ENCODE measurements at regions not wholly inside any gene's neighbourhood (a gene's known extent, or its start where the extent isn't known, plus 50 kb on each side); places are given as distances from the start of the nearest gene placed in this dataset.

DNA sequence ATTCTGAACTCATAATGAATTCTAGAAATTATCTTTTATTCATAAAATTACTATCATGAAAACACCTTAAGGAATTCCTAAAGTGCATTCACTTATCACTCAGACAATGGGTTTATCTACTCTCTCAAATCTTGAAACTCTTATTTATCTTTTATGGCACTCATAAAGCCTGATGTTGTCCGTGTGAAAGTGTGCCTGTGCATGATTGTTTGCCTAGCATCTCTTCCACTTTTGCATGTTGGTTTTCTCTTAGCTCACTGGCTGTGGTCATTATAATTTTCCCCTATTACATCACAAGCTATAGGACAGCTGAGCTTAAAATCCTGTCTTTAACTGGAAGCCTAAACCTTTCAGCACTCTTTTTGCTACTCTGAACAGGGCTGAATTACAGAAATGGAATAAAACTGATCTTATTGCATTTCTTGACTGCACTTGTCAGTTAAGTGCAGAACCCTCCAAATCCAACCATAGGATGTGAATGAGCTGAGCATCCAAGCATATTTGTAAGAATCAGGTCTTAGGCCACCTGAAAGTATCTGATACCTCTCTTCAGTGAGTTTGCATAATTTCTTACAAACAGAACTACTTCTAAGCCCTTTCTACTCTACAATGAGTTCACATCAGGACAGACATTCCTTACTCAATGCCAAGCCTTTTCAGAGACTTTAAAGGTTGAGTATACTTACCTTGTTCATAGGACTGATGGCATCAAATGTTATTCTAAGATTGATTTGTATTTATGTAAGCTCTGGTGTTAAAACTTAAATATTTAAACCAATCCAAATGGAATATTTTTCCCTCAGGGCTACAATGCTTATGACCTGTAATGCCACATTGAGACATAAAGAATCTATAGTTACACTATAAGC lies 221.2 kb upstream of the KITLG start:
- DNase-seq, result no peak

DNA sequence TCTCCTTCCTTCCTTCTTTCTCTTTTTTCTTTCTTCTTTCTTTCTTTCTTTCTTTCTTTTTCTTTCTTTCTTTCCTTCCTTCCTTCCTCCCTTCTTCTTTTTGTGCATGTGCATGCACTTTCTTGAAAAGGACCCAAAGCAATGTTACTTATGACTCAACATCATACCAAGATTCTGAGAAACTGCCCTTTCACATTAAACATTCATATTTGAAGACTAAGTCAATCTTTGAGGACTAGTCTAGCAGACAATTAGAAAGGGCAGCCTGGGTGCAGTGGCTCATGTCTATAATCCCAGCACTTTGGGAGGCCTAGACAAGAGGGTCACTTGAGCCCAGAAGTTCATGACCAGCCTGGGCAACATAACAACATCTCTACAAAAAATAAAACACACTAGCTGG lies 212.8 kb upstream of the KITLG start:
- no peak for DNase-seq

DNA sequence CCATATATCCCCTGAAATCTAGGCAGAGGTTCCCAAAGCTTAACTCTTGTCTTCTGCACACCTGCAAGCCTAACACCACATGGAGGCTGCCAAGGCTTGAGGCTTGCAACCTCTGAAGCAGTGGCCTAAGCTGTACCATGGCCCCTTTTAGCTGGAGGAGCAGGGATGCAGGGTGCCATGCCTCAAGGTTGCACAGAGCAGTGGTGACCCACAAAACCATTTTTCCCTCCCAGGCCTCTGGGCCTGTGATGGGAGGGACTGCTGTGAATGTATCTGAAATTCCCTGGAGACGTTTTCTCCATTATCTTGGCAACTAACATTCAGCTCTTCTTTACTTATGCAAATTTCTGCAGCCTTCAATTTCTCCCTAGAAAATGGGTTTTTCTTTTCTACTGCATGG lies 210.0 kb upstream of the KITLG start:
- DNase-seq, result no peak

DNA sequence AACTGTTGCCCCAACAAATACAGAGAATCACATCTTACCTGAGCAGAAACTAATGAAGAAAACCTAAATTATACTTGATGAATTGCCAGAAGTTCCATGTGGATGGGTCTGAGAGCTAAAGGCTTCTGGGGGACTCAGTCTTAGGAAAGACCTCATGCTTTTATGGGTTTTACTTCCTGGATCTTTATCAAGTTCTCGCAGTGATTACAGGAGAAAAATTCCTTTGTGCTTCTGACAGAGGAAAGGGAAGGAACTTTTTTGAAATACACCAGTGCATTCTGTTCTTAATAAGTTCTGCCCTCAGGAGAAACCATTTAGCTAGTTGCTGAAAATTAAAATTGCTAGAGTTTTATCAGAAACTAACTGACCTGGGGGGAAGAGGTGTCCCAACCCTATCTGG lies 203.9 kb upstream of the KITLG start:
- no peak for DNase-seq

DNA sequence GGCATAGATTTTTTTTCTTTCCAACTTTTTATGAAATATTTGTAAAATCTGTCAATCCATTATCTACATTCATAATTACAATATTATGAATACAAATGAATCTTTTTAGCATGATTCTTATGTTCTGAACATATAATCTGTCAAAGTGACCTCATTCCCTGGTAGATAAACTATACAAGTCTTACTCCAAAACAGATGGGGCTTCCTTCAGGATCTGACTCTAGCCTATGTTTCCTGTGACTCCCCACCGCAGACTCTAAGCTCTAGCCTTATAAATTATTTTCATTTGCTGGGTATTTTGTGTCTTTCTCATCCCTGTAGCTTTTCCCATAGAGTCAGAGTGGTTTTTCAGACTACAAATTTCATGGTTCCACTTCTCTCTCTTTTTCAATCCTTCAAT lies 202.1 kb upstream of the KITLG start:
- no peak for DNase-seq

DNA sequence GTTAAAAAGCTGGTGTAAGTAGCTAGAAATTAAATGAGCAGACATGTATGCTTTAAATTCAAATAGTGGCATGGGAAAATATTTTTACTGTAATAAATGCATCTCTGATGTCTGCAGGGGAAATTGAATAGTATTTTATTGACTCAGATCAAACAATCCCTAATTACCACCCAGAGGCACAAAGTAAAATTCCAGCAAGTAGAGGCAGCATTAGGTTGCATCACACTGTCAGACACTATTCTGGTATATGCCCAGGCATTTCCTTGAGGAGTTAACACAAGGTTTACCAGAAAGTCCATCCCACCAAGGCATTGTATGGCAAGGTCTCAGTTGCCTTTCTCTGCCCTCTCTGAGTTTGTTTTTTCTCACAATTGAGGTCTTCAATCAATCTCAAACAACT lies 201.6 kb upstream of the KITLG start:
- no peak for DNase-seq

DNA sequence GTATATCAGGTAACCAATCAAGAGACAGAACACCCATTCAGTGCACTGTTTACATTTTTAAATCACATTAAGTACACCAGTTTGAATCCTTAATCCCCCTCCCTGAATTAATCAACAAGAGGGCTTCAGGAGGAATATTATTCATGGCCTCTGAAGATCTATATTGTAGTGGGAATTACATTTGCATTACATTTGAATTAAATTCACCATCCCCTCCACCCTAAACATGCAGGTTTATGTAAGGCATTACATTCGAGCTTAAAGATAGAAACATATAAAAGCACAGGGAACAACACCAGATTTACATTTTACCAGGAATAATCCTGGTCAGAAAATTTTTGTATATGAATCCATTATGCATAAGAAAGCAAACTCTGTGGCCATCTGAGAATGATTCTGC lies 197.8 kb upstream of the KITLG start:
- DNase-seq, result no peak

DNA sequence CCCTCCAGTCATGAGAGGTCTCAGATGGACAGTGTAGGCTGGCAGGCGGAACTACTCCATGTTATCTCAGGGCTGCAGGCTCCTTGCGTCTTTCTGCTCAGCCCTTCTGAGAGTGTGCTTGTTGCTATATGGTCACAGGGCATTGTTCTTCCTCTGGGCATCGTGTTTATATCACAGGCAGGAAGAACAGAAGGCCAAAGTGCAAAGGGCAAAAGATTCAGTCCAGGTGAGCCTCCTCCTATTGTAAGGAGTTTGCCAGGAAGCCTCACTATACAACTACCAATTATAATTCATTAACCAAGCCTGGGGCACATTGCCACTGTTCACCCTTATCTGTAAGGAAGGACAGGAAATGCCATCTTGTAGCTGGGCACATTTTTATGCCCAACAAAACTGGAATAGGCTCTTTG lies 195.5 kb upstream of the KITLG start:
- DNase-seq, result no peak

DNA sequence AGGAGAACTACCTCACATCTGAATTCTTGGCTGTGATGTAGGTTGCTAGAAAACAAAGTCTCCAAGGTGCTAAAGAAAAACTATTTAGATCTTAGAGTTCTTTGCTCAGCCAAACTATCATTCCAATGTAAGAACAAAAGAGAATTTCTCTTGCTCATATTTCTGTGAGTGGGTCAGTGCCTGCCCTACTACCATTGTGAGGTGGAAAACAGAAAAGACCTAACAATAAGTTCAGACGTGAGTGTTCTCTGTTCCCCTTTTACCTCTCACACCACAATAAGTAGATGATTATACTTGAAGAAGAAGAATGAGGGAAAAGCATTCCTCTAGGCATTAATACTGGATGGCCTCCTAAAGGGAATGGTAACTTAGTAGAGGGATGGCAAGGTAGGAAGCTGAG lies 187.4 kb upstream of the KITLG start:
- no peak for DNase-seq

DNA sequence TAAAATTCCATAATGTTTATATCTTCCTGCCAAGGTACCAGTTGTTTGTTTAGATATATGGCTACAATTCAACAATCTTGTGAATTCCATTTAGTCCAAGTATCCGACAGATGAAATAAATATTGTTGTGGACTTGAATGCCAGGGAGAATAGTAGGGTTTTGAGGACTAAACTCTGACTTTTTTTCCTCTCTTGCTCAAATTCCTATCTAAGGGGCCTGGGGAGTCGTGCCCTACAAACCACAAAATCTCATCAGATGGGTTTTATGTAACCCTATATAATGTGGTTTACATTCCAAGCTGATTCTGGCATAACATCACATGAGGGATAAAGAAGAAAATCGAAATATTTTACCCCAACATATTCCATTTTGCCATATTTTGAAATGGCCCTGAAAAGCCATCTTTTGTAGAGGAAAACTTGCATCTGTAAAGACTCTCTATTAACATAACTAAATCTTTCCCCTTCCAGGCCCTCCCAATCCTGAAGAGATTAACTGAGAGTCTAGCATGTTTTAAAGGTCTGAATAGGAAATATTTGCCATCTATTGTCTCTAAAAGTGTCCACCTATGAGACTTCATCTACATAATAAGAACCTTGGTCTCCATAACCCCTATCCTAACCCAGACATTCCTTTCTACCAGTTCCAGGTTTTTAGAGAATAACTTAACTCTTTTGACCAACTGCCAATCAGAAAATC lies 184.7 kb upstream of the KITLG start:
- DNase-seq, result no peak

DNA sequence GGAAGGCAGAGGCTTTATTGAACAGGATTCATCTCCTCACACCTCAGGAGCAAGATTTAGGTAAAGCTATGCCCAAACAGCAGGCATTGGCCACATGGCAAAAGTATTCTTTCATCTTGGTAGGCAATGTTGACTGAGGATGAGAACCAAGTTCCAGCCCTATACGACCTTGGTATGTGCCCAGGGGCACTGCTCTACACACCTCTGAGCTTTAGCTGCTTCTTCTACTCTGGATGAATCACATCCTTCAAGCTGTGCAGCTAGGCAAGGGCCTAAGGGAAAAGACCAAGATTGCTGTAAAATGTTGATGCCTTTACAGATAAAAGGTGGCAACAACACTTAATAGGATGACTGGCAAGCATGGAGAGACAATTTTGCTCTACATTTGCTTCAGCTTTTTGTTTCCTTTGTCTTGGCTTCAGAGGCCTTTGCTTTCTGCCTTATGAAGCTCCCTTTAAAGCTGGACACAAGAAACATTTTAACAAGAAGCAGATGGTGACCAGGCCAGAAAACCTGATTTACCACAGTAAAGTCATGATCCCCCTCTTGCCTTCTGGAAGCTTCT lies 183.3 kb upstream of the KITLG start:
- DNase-seq, result no peak

DNA sequence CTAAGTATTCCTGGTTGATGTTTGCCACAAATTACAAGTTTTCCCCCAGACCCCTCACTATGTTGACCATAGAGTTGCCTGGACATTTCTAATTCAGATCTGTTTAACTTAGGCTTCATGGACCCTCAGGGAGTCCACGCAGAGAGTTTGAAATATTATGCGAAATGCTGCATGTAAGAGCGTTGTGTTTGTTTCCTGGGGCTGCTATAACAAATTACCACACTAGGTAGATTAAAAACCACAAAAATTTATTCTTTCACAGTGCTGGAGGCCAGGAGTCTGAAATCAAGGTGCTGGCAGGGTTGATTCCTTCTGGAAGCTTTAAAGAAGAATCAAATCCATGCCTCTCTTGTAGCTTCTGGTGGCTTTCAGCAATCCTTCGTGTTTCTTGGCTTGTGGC lies 177.9 kb upstream of the KITLG start:
- DNase-seq, result no peak

DNA sequence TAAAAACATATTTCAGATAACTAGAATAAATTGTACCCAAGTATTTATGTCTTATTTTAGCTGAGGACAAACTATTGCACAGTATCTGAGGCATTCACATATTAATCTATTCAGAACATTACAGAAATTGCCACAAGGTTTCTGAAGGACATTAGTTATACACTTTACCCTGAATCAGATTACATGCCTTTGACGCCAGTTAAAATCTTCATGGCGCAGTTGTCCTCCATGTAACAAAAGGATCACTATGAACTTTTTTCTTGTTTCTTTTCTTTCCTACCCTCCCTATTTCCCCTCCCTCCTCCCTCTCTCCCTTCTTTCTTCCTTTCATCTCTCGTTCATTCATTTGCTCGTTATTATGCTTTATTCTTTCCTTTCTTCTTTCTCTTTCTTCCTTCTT lies 176.6 kb upstream of the KITLG start:
- DNase-seq, result no peak

DNA sequence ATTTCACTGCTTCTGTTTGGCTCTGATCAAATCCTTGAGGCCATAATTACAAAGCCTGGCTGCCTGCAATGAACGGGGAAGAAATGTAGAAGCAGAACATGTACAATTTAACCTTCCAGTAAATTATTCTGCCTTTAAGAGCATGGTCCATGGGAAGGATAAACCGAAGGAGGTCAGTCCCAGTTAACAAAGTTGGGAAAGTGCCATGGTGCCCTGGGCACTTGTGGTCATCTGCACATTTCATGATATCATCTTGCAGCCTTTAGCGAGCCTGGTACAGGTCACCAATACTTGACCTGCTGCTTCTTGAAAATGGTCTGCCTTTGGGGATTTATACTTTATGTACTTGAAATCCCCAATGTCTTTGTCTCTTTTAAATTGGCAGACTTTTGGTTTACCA lies 175.9 kb upstream of the KITLG start:
- no peak for DNase-seq

DNA sequence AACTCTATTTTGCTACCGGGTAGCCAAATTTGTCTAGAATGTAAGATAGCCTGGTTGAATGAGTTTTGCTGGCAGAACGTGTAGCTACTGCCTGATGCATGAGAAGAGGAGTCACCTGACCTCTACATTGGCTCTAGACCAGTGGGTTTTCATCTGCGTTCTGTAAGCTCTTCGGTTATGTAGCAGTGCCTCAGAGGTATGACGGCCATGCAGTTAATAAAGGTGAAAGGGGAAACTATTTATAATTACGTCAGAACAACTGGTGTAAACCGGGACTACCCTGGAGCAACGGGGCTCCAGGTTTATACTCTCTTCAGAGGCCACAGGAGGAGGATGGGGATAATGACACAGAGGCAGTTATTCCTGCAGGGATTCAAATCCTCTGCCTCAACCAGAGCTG lies 173.4 kb upstream of the KITLG start:
- DNase-seq, result no peak

DNA sequence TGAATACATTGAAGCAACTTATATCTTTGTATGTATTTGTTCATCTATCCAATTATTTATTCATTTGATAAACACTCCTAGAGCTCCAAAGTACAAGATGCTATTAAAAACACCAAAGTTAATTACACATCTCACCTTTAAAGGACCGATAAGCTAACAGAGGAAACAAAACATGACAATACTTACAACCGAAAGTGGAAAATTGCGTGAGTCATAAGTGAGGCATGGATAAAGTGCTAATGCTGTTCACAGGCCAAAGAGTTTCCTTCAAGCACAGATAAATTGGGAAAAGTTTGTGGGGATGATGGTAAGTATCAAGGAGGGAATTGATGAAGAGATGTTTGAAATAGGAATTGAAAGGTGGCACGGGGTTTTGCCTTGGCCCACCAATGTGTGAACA lies 172.8 kb upstream of the KITLG start:
- DNase-seq, result no peak

DNA sequence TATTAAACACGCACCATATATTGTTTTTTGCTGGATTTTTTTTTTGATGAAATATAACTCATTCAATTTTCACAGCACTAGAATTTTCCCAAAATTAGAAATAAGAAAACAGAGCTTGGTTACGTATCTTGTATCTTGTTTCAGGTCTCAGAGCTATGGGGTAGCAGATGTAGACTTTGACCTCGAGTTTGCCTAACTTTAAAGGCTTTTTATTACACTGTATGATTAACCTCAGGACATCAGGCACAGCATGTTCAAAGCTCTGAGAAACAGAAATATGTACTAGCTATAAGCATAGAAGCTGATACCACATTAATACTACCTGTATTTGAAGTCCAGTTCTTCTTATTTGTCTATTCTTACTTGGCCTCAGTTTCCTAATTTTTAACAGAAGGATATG lies 171.9 kb upstream of the KITLG start:
- no peak for DNase-seq

DNA sequence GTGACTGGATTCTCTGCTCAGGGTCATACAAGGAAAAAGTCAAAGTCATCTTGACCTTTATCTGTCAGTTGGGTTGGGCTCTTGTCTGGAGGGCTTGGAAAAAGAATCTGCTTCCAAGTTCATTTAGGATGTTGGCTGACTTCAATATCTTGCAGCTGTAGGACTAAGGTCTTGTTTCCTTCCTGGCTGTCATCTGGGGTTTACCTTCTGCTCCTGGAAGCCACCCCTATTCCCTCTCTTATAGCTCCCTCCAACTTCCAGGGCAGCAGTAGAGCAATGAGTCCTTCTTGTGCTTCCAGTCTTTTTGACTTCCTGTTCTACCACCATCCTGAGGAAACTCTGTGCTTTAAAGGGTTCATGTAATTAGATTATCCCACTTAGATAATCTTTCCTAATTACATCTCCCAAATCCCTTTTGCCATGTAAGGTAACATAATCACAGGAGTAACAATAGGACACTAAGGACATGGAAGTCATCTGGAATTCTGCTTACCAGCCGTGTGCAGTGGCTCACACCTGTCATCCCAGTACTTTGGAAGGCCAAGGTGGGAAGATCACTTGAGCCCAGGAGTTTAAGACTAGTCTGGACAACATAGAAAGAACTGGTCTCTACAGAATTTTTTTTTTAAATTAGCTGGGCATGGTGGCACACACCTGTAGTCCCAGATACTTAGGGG lies 170.7 kb upstream of the KITLG start:
- DNase-seq, result no peak

DNA sequence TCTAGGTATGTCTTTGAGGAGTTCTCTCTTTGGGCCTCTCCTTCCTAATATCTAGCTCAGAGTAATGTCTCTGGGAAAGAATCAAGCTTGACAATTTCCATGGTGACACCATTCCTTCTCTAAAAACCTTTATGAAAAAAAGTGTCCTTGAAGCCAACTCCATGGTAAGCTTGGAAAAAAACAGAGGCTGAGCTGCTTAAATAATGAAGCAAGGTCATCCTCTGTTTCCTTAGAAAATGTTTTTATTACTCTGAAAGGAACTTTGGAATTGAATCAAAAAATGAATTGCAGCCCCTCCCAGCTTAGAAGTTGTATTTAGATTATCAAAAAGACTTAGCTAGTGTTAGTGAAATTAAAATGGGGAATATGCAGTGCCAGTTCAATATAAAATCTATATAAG lies 166.1 kb upstream of the KITLG start:
- no peak for DNase-seq

DNA sequence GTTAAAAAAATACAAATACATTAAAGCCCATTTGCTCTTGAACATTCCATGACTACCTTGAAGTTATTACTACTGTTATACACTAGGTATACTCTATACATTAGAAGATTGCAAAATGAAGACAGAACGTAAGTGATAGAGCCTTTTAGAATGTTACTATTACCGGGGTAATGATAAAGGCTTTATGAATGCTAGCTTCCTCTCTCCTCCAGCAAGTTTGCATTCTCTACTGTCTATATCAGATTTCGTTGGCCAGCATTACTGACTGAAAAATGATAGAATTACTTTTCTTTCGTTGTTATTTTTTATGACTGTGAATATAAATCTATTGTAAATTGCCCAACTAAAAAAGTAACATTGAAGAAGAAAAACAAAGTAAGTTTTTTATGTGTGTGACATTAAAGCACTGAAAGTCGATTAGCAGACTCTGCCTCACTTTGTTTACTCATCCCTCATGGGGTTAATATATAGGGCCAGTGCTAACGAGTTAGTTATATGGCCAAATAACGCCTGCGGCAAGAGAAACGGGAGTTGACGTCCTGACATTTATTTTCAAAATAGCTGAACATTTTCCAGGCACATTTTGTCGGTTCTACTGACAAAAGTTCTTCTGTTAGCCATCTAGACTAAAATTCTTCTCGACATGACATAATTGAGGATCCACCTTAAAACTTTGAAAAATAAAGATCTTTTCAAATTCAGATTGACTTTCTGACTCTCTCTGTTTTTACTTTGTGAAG lies 163.8 kb upstream of the KITLG start:
- DNase-seq, result no peak

DNA sequence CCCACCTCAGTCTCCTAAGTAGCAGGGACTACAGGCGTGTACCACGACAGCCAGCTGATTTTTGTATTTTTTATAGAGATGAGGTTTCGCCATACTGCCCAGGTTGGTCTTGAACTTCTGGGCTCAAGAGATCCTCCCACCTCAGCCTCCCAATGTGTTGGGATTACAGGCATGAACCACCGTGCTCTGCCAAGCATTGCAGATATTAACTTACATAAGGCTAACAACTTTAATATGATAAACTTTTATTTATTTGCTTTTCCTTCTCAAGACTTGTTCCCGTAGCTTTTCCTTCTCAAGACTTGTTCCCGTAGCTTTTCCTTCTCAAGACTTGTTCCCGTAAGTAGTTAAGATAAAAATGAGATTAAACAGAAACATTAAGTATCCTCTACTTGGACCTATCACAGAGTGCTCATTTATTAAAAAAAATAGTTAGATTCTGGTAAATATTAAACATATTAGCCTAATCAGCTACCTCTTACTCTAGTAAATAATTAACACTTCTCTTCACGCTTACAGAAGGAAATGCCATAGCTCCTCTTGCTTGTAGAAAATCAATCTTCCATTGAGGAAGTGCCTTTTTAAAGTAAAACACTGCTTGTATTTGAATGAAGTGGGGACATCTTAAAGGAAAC lies 157.7 kb upstream of the KITLG start:
- no peak for DNase-seq

DNA sequence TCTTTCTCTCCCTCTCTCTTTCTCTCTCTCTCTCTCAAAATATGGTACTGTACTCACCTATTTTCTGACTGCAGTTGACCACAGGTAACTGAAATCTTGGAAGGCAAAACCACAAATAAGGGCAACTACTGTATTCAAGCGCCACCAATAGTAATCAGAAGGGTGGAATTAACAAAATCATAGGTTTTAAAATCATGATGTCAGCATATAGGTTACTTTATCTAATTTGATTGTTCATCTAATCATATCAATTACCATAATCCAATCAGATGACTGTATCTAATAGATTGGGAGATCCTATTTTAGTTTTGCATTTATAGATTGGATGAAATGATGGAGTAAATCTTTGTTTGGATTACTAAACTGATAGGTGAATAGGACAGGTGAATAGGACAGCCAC lies 155.8 kb upstream of the KITLG start:
- no peak for DNase-seq

DNA sequence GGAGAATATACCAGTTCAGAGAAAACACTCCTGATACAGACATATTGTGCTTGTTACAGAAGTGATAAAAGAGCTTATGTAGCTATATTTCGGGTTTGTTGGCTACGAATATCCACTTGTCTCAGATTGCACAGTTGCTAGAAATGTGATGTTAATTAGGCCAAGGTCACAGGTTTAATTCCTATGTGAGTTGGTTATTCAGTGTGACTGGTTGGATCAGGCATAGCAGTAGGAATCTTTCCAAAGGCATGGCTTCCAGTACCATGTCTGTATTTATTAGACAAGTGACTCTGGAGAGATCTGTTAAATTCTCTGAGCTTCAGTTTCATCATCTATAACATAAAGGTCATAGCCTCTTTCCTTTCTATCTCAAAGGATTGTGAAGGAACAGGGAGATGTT lies 152.7 kb upstream of the KITLG start:
- DNase-seq, result no peak

Measured in activated naive CD4-positive, alpha-beta T cell (primary cell).